DND-41 (cell line): ENCODE measurements at regions not wholly inside any gene's neighbourhood (a gene's known extent, or its start where the extent isn't known, plus 50 kb on each side); places are given as distances from the start of the nearest gene placed in this dataset.

Experiments used
- CTCF ChIP-seq: IDR thresholded peaks from 2 replicates; pipeline ENCODE4 v1.5.1; 2012; ENCODE audit warnings: borderline replicate concordance, low read length, moderate library complexity, mild to moderate bottlenecking; ENCODE audit not compliant: poor library complexity, severe bottlenecking; ENCODE audit errors: extremely low read depth
- EZH2 ChIP-seq: IDR thresholded peaks from 3 replicates; pipeline ENCODE4 v1.6.1; 2012; ENCODE audit warnings: borderline replicate concordance, low read depth, mild to moderate bottlenecking, moderate library complexity, low read length, inconsistent platforms; ENCODE audit not compliant: severe bottlenecking

GRCh38 chr10:11387551-11388222 is 223.8 kb downstream of the USP6NL start:
- no peak for TF ChIP-seq EZH2
- no peak for TF ChIP-seq CTCF
